Hematopoietic multipotent progenitor cell treated with erythropoietin and hydrocortisone succinate and interleukin-3 and kit ligand, for 6 days (in vitro differentiated cells): ENCODE measurements at regions not wholly inside any gene's neighbourhood (a gene's known extent, or its start where the extent isn't known, plus 50 kb on each side); places are given as distances from the start of the nearest gene placed in this dataset.
"Not testable (repeated sequence)": the region's sequence is repeated elsewhere in the genome, so short reads cannot be mapped to it uniquely, and the experiment has no call there.

ENCODE experiments used
- DNase-seq: peaks from one replicate; pipeline ENCODE4 v3.0.0-alpha.2; 2015

GRCh38 chr3:162936706-162937105 lies 1440.1 kb downstream of the OTOL1 start:
- DNase-seq = no peak

- no peak for DNase-seq
Observed at GRCh38 chr3:162938083-162938482, 1441.5 kb downstream of the OTOL1 start.

GRCh38 chr3:162945626-162946025 lies 1449.0 kb downstream of the OTOL1 start:
- no peak for DNase-seq

- no peak for DNase-seq
Observed at GRCh38 chr3:162956711-162957110, 1460.1 kb downstream of the OTOL1 start.

GRCh38 chr3:162960269-162960668 lies 1463.7 kb downstream of the OTOL1 start:
- no peak for DNase-seq

- DNase-seq = no peak
Observed at GRCh38 chr3:162970292-162970691, 1473.7 kb downstream of the OTOL1 start.

GRCh38 chr3:162971715-162972114 lies 1475.1 kb downstream of the OTOL1 start:
- DNase-seq = no peak

GRCh38 chr3:162973428-162973917 lies 1476.9 kb downstream of the OTOL1 start:
- no peak for DNase-seq

GRCh38 chr3:162978136-162978535 lies 1481.5 kb downstream of the OTOL1 start:
- DNase-seq = no peak

GRCh38 chr3:162984746-162985145 lies 1488.1 kb downstream of the OTOL1 start:
- no peak for DNase-seq

- not testable (repeated sequence) for DNase-seq
Observed at GRCh38 chr3:162987085-162987794, 1490.6 kb downstream of the OTOL1 start.

- DNase-seq = no peak
Observed at GRCh38 chr3:162992741-162993140, 1496.1 kb downstream of the OTOL1 start.

GRCh38 chr3:162994165-162994564 lies 1497.6 kb downstream of the OTOL1 start:
- DNase-seq = peak; percentile 1

GRCh38 chr3:162996368-162996767 lies 1499.8 kb downstream of the OTOL1 start:
- no peak for DNase-seq

- DNase-seq = no peak
Observed at GRCh38 chr3:162998205-162998604, 1501.6 kb downstream of the OTOL1 start.

- DNase-seq = no peak
Observed at GRCh38 chr3:163011596-163011995, 1515.0 kb downstream of the OTOL1 start.

GRCh38 chr3:163016251-163016650 lies 1519.6 kb downstream of the OTOL1 start:
- no peak for DNase-seq

- no peak for DNase-seq
Observed at GRCh38 chr3:163018067-163018466, 1521.5 kb downstream of the OTOL1 start.

- no peak for DNase-seq
Observed at GRCh38 chr3:163018664-163019063, 1522.1 kb downstream of the OTOL1 start.

GRCh38 chr3:163019260-163019659 lies 1522.7 kb downstream of the OTOL1 start:
- DNase-seq = no peak

GRCh38 chr3:163033652-163034051 lies 1537.0 kb downstream of the OTOL1 start:
- DNase-seq = no peak

- DNase-seq = no peak
Observed at GRCh38 chr3:163039636-163040035, 1543.0 kb downstream of the OTOL1 start.

- DNase-seq = no peak
Observed at GRCh38 chr3:163043074-163043473, 1546.5 kb downstream of the OTOL1 start.

GRCh38 chr3:163045945-163046344 lies 1549.3 kb downstream of the OTOL1 start:
- DNase-seq = no peak

GRCh38 chr3:163048881-163049280 lies 1552.3 kb downstream of the OTOL1 start:
- no peak for DNase-seq
